Tibial nerve (tissue), 3 donors: ENCODE measurements at regions not wholly inside any gene's neighbourhood (a gene's known extent, or its start where the extent isn't known, plus 50 kb on each side); places are given as distances from the start of the nearest gene placed in this dataset.

Experiments
- POLR2A ChIP-seq, 2 donors: fragments of 450-650 bp; IDR thresholded peaks; one replicate each; pipeline ENCODE4 v1.6.1; 2017; ENCODE audit warnings: antibody characterized with exemption in 2 of 2, mild to moderate bottlenecking in 2 of 2, moderate library complexity in 2 of 2
- TF ChIP-seq, protein P1 (sequence below), 5 experiments: fragments of 200-600 bp in 3 of 5; fragments of 450-650 bp in 2 of 5; sonication (generic) in 3 of 5; IDR thresholded peaks; one replicate each; pipeline ENCODE4 v1.5.1; 2016 to 2019; ENCODE audit warnings: antibody characterized with exemption in 5 of 5, mild to moderate bottlenecking in 3 of 5, moderate library complexity in 2 of 5

DNA sequence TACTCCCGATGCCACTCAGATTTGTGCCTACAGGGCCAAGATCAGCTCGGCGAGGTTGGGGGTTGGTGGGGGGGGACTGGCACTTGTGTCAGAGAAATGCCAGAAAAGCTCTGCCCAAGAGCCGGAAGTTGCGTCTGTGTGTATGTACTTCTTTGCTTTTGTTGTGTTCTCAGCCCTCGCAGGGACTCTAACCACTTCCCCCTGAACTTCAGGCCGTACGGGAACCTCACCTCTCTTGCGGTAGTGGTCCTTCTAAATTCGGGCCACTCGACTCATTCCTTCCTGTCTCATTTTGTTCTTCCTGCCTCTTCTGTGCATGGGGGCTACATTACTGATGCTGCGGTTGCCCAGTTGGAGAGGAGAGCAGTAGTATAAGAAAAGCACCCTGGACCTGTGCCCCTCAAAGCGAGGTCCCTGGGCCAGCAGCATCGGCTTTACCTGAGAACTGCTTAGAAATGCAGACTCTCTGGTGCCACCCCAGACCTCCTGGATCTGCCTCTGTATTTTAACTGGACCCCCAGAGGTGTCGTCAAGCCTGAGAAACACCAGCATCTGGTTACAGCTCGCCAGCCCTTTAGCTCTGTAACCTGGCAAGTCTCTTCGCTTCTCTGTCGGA, 146.3 kb upstream of the RPS6KA3 start:
- TF ChIP-seq POLR2A (IDR thresholded peaks at IDR 0.05), result no peak
- TF ChIP-seq, protein P1, sequence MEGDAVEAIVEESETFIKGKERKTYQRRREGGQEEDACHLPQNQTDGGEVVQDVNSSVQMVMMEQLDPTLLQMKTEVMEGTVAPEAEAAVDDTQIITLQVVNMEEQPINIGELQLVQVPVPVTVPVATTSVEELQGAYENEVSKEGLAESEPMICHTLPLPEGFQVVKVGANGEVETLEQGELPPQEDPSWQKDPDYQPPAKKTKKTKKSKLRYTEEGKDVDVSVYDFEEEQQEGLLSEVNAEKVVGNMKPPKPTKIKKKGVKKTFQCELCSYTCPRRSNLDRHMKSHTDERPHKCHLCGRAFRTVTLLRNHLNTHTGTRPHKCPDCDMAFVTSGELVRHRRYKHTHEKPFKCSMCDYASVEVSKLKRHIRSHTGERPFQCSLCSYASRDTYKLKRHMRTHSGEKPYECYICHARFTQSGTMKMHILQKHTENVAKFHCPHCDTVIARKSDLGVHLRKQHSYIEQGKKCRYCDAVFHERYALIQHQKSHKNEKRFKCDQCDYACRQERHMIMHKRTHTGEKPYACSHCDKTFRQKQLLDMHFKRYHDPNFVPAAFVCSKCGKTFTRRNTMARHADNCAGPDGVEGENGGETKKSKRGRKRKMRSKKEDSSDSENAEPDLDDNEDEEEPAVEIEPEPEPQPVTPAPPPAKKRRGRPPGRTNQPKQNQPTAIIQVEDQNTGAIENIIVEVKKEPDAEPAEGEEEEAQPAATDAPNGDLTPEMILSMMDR (IDR thresholded peaks at IDR 0.05), result no peak
